ENCODE measurements at regions not wholly inside any gene's neighbourhood (a gene's known extent, or its start where the extent isn't known, plus 50 kb on each side); places are given as distances from the start of the nearest gene placed in this dataset.

GRCh38 chr16:85466304-85466700 lies 146.8 kb upstream of the GSE1 start:
- DNase-seq: no peak

- DNase-seq: no peak
Observed at GRCh38 chr16:85466989-85467388, 146.1 kb upstream of the GSE1 start.

GRCh38 chr16:85469929-85470590 lies 143.1 kb upstream of the GSE1 start:
- DNase-seq: no peak

- no peak for DNase-seq
Observed at GRCh38 chr16:85470873-85471272, 142.2 kb upstream of the GSE1 start.

GRCh38 chr16:85471469-85472431 lies 141.4 kb upstream of the GSE1 start:
- DNase-seq: no peak

GRCh38 chr16:85472514-85472913 lies 140.6 kb upstream of the GSE1 start:
- no peak for DNase-seq

- DNase-seq: no peak
Observed at GRCh38 chr16:85473323-85473722, 139.8 kb upstream of the GSE1 start.

GRCh38 chr16:85473909-85474620 lies 139.1 kb upstream of the GSE1 start:
- DNase-seq: peak; percentile 92

- no peak for DNase-seq
Observed at GRCh38 chr16:85474621-85475217, 138.4 kb upstream of the GSE1 start.

- DNase-seq: no peak
Observed at GRCh38 chr16:85475233-85475632, 137.9 kb upstream of the GSE1 start.

- DNase-seq: no peak
Observed at GRCh38 chr16:85475691-85476300, 137.3 kb upstream of the GSE1 start.

GRCh38 chr16:85476389-85476788 lies 136.7 kb upstream of the GSE1 start:
- no peak for DNase-seq

GRCh38 chr16:85477801-85478363 lies 135.2 kb upstream of the GSE1 start:
- DNase-seq: no peak

GRCh38 chr16:85479972-85480726 lies 133.0 kb upstream of the GSE1 start:
- no peak for DNase-seq

- peak; percentile 80 for DNase-seq
Observed at GRCh38 chr16:85480727-85481101, 132.4 kb upstream of the GSE1 start.

- no peak for DNase-seq
Observed at GRCh38 chr16:85481206-85481605, 131.9 kb upstream of the GSE1 start.

- DNase-seq: no peak
Observed at GRCh38 chr16:85481738-85482137, 131.4 kb upstream of the GSE1 start.

- DNase-seq: no peak
Observed at GRCh38 chr16:85483424-85483823, 129.7 kb upstream of the GSE1 start.

- DNase-seq: peak; percentile 60
Observed at GRCh38 chr16:85484347-85485300, 128.5 kb upstream of the GSE1 start.

- peak; percentile 55 for DNase-seq
Observed at GRCh38 chr16:85485379-85485778, 127.7 kb upstream of the GSE1 start.

All from DMS 273 treated with DMSO at 0.1 percent for 48 hours (cell line).